ENCODE measurements at regions not wholly inside any gene's neighbourhood (a gene's known extent, or its start where the extent isn't known, plus 50 kb on each side); places are given as distances from the start of the nearest gene placed in this dataset.

- no peak for TF ChIP-seq CTCF (conservative IDR thresholded peaks at IDR 0.05; ENCODE audit: low read depth, low read length)
- DNase-seq (ENCODE audit: low read depth) = no peak
- no peak overlapping the region for H3K4me3 ChIP-seq (ENCODE audit: low read depth, low read length)
These were observed 747.2 kb downstream of the SATB2 start for GRCh38 chr2:198710562-198710961.

GRCh38 chr2:198706476-198707082 lies 751.2 kb downstream of the SATB2 start:
- no peak overlapping the region for H3K4me3 ChIP-seq (ENCODE audit: low read depth, low read length)
- no peak for DNase-seq (ENCODE audit: low read depth)
- TF ChIP-seq CTCF (conservative IDR thresholded peaks at IDR 0.05; ENCODE audit: low read depth, low read length) = no peak

GRCh38 chr2:198703281-198703680 lies 754.5 kb downstream of the SATB2 start:
- no peak overlapping the region for H3K4me3 ChIP-seq (ENCODE audit: low read depth, low read length)
- TF ChIP-seq CTCF (conservative IDR thresholded peaks at IDR 0.05; ENCODE audit: low read depth, low read length) = no peak
- no peak for DNase-seq (ENCODE audit: low read depth)

GRCh38 chr2:198702796-198703195 lies 754.9 kb downstream of the SATB2 start:
- no peak for TF ChIP-seq CTCF (conservative IDR thresholded peaks at IDR 0.05; ENCODE audit: low read depth, low read length)
- no peak overlapping the region for H3K4me3 ChIP-seq (ENCODE audit: low read depth, low read length)
- no peak for DNase-seq (ENCODE audit: low read depth)

- DNase-seq (ENCODE audit: low read depth) = no peak
- H3K4me3 ChIP-seq (ENCODE audit: low read depth, low read length) = no peak overlapping the region
- no peak for TF ChIP-seq CTCF (conservative IDR thresholded peaks at IDR 0.05; ENCODE audit: low read depth, low read length)
These were observed 756.3 kb downstream of the SATB2 start for GRCh38 chr2:198701481-198701880.

- TF ChIP-seq CTCF (conservative IDR thresholded peaks at IDR 0.05; ENCODE audit: low read depth, low read length) = no peak
- no peak for DNase-seq (ENCODE audit: low read depth)
- no peak overlapping the region for H3K4me3 ChIP-seq (ENCODE audit: low read depth, low read length)
These were observed 757.4 kb downstream of the SATB2 start for GRCh38 chr2:198700319-198700718.

- no peak for DNase-seq (ENCODE audit: low read depth)
- H3K4me3 ChIP-seq (ENCODE audit: low read depth, low read length) = no peak overlapping the region
- no peak for TF ChIP-seq CTCF (conservative IDR thresholded peaks at IDR 0.05; ENCODE audit: low read depth, low read length)
These were observed 759.5 kb downstream of the SATB2 start for GRCh38 chr2:198698230-198698629.

Measured in choroid plexus epithelial cell (primary cell).